Adrenal gland (tissue), 9 donors: ENCODE measurements at regions not wholly inside any gene's neighbourhood (a gene's known extent, or its start where the extent isn't known, plus 50 kb on each side); places are given as distances from the start of the nearest gene placed in this dataset.

Source experiments
- DNase-seq, 7 donors: peaks; one replicate each; pipeline ENCODE4 v3.0.0-alpha.2; 2019 to 2020
- H3K27ac ChIP-seq, 5 donors: fragments of 200-600 bp; sonication (generic) in 4 of 5; 1 replicate in 3 of 5; 2 replicates in 2 of 5; pipeline versions ENCODE4 v1.5.1 to v1.8.0; 2016 to 2020; ENCODE audit warnings: mild to moderate bottlenecking in 1 of 5
- H3K27me3 ChIP-seq: fragments of 200-600 bp; 2 replicates; pipeline ENCODE4 v1.8.0; 2021
- H3K36me3 ChIP-seq, 2 donors: fragments of 200-600 bp; replicated peaks in 1 of 2; 1 replicate in 1 of 2; 2 replicates in 1 of 2; pipeline versions ENCODE4 v1.5.1 to v1.8.0; 2018 to 2022
- H3K4me1 ChIP-seq, 2 donors: fragments of 200-600 bp; replicated peaks in 1 of 2; 1 replicate in 1 of 2; 2 replicates in 1 of 2; pipeline versions ENCODE4 v1.5.1 to v1.8.0; 2018 to 2021
- H3K4me3 ChIP-seq, 4 donors: fragments of 200-600 bp; sonication (generic) in 3 of 4; one replicate each; pipeline ENCODE4 v1.5.1; 2016 to 2018
- H3K9me3 ChIP-seq, 3 donors: fragments of 200-600 bp; sonication (generic) in 1 of 3; replicated peaks in 1 of 3; 1 replicate in 2 of 3; 2 replicates in 1 of 3; pipeline versions ENCODE4 v1.5.1 to v1.8.0; 2016 to 2021
- POLR2A ChIP-seq, 2 donors: fragments of 450-650 bp; IDR thresholded peaks; one replicate each; pipeline ENCODE4 v1.6.1; 2017; ENCODE audit warnings: antibody characterized with exemption in 2 of 2, mild to moderate bottlenecking in 2 of 2, moderate library complexity in 1 of 2
- WGBS, 4 donors: extraction: QIAGEN DNeasy Blood & Tissue Kit in 2 of 4; methylation state at CpG; one replicate each; pipeline versions ENCODE4 v1.1.5 to v1.1.7; 2013 to 2017; 5-methylcytosine and 5-hydroxymethylcytosine counted together
- intact Hi-C, 2 donors: fragments of 100-400 bp; cut with DNase I; formaldehyde crosslinking; loops; one replicate each; pipeline versions ENCODE4 v1.14.1 to v1.15.0; 2022 to 2023
- TF ChIP-seq, protein P1 (sequence below), 6 experiments: fragments of 450-650 bp in 4 of 6; fragments of 200-600 bp in 2 of 6; sonication (generic) in 1 of 6; IDR thresholded peaks; 1 replicate in 5 of 6; 2 replicates in 1 of 6; pipeline versions ENCODE4 v1.5.1 to v1.8.0; 2016 to 2021; ENCODE audit warnings: antibody characterized with exemption in 6 of 6, mild to moderate bottlenecking in 2 of 6, moderate library complexity in 1 of 6
- donor health status: healthy with polysubstance abuse.
- donor health status: Bipolar disorder and iron deficiency.
- donor health status: DM: yes; HTN: yes; CAD: no.
- donor health status: DM: no; HTN: no; CAD: no.
- donor health status: DM: no; HTN: no; CAD: no.

- 57 to 67% (median 62%) methylated on average over 1 of the region's 1 CpG for WGBS, 4 donors
- H3K4me1 ChIP-seq = no peaks in the 10 kb centered on the region
- no peaks in the 10 kb centered on the region for H3K27me3 ChIP-seq
- DNase-seq = no peak
- intact Hi-C loops = no loop called here
- H3K27ac ChIP-seq = no peak overlapping the region
- no peak for TF ChIP-seq POLR2A (IDR thresholded peaks at IDR 0.05)
- TF ChIP-seq, protein P1, sequence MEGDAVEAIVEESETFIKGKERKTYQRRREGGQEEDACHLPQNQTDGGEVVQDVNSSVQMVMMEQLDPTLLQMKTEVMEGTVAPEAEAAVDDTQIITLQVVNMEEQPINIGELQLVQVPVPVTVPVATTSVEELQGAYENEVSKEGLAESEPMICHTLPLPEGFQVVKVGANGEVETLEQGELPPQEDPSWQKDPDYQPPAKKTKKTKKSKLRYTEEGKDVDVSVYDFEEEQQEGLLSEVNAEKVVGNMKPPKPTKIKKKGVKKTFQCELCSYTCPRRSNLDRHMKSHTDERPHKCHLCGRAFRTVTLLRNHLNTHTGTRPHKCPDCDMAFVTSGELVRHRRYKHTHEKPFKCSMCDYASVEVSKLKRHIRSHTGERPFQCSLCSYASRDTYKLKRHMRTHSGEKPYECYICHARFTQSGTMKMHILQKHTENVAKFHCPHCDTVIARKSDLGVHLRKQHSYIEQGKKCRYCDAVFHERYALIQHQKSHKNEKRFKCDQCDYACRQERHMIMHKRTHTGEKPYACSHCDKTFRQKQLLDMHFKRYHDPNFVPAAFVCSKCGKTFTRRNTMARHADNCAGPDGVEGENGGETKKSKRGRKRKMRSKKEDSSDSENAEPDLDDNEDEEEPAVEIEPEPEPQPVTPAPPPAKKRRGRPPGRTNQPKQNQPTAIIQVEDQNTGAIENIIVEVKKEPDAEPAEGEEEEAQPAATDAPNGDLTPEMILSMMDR (IDR thresholded peaks at IDR 0.05) = no peak
- H3K9me3 ChIP-seq = no peaks in the 10 kb centered on the region
- H3K36me3 ChIP-seq = no peaks in the 10 kb centered on the region
- H3K4me3 ChIP-seq = no peak overlapping the region
Observed at GRCh38 chr3:10688126-10688525, 127.9 kb upstream of the SLC6A11 start.

GRCh38 chr3:10688548-10689172 is 127.4 kb upstream of the SLC6A11 start:
- intact Hi-C loops = no loop called here
- no peaks in the 10 kb centered on the region for H3K9me3 ChIP-seq
- no peak overlapping the region for H3K4me3 ChIP-seq
- 82 to 95% (median 89%) methylated on average over 6 to 8 of the region's 8 CpGs for WGBS, 4 donors
- no peaks in the 10 kb centered on the region for H3K4me1 ChIP-seq
- H3K36me3 ChIP-seq = no peaks in the 10 kb centered on the region
- no peaks in the 10 kb centered on the region for H3K27me3 ChIP-seq
- H3K27ac ChIP-seq = no peak overlapping the region
- no peak for DNase-seq
- TF ChIP-seq POLR2A (IDR thresholded peaks at IDR 0.05) = no peak
- TF ChIP-seq, protein P1 (IDR thresholded peaks at IDR 0.05) = no peak

DNA sequence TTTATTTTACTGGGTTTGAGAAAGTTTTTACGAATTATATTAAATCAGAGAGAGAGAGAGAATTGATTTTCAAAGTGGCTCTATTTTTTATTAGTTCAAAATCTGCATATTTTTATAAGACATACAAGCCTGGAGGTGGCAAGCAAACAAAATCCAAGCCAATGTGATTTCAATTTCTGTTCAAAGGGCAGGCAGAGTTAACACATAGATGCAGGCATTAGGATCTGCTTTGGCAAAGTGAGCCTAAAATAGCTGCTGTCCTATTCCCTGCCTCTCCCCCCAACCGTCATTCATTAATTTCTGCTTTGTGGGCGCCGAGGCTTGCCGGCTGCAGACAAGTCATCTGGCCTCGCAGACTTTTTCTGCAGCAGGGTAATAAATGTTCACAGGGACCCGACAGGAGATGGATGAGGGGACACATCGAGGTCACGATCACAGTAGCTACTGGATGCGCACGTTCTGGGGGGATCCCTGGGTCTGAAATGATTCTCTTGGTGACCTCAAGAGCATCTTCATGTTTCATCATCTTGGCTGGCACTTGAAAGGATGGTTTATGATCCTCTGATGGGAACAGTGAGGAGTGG is 123.9 kb upstream of the SLC6A11 start:
- intact Hi-C loops = no loop called here
- H3K9me3 ChIP-seq = no peaks in the 10 kb centered on the region
- 53 to 65% (median 59%) methylated on average over 11 of the region's 11 CpGs for WGBS, 4 donors

GRCh38 chr3:10693457-10693856 is 122.6 kb upstream of the SLC6A11 start:
- 56 to 65% (median 58%) methylated on average over 4 of the region's 4 CpGs for WGBS, 4 donors
- H3K4me3 ChIP-seq = no peak overlapping the region
- no peak for TF ChIP-seq POLR2A (IDR thresholded peaks at IDR 0.05)
- TF ChIP-seq, protein P1 (IDR thresholded peaks at IDR 0.05) = peak in 1 of 6 experiments; percentile 13
- no peaks in the 10 kb centered on the region for H3K36me3 ChIP-seq
- H3K27ac ChIP-seq = no peak overlapping the region
- H3K4me1 ChIP-seq = no peaks in the 10 kb centered on the region
- no peaks in the 10 kb centered on the region for H3K9me3 ChIP-seq
- DNase-seq = no peak
- intact Hi-C loops = no loop called here
- no peaks in the 10 kb centered on the region for H3K27me3 ChIP-seq

More for the DNA sequence above, 123.9 kb upstream of the SLC6A11 start:
- no peaks in the 10 kb centered on the region for H3K4me1 ChIP-seq
- TF ChIP-seq, protein P1 (IDR thresholded peaks at IDR 0.05) = no peak
- TF ChIP-seq POLR2A (IDR thresholded peaks at IDR 0.05) = no peak
- no peak for DNase-seq
- no peaks in the 10 kb centered on the region for H3K27me3 ChIP-seq
- H3K36me3 ChIP-seq = no peaks in the 10 kb centered on the region
- H3K27ac ChIP-seq = no peak overlapping the region
- H3K4me3 ChIP-seq = no peak overlapping the region
